HepG2 (cell line): ENCODE measurements at regions not wholly inside any gene's neighbourhood (a gene's known extent, or its start where the extent isn't known, plus 50 kb on each side); places are given as distances from the start of the nearest gene placed in this dataset.

Source experiments
- ATF1 ChIP-seq: IDR thresholded peaks from 2 replicates; pipeline ENCODE4 v1.6.1; 2016; ENCODE audit warnings: mild to moderate bottlenecking, control low read depth
- CTCF ChIP-seq: sonication (generic); formaldehyde crosslinking; IDR thresholded peaks from 2 replicates; pipeline ENCODE4 v1.5.0; 2020; ENCODE audit warnings: mild to moderate bottlenecking, missing genetic modification reagents, moderate library complexity
- EHMT2 ChIP-seq: fragments of 200-600 bp; sonication (generic); IDR thresholded peaks from 2 replicates; pipeline ENCODE4 v1.7.0; 2017; ENCODE audit warnings: antibody characterized with exemption, low read depth, low read length, borderline replicate concordance
- EZH2 ChIP-seq: conservative IDR thresholded peaks from 2 replicates; pipeline ENCODE4 v1.6.1; 2012; ENCODE audit warnings: mild to moderate bottlenecking, low read depth, low read length, moderate library complexity
- IKZF5 ChIP-seq: IDR thresholded peaks from 2 replicates; pipeline ENCODE4 v1.6.1; 2018; ENCODE audit warnings: missing genetic modification reagents, mild to moderate bottlenecking, missing compliant biosample characterization
- NCOA5 ChIP-seq: sonication (generic); formaldehyde crosslinking; IDR thresholded peaks from 2 replicates; pipeline ENCODE4 v1.4.0; 2020; ENCODE audit warnings: missing genetic modification reagents
- NFE2 ChIP-seq: sonication (generic); formaldehyde crosslinking; IDR thresholded peaks from 2 replicates; pipeline ENCODE4 v1.4.0; 2020; ENCODE audit warnings: missing genetic modification reagents
- RBAK ChIP-seq: sonication (generic); formaldehyde crosslinking; IDR thresholded peaks from 2 replicates; pipeline ENCODE4 v1.5.1; 2020; ENCODE audit warnings: mild to moderate bottlenecking, missing genetic modification reagents
- SRF ChIP-seq: IDR thresholded peaks from 2 replicates; pipeline ENCODE4 v1.6.1; 2011; ENCODE audit warnings: mild to moderate bottlenecking, low read depth, low read length, moderate library complexity
- ZBTB33 ChIP-seq: sonication (generic); formaldehyde crosslinking; IDR thresholded peaks from 2 replicates; pipeline ENCODE4 v1.4.0; 2020; ENCODE audit warnings: missing genetic modification reagents
- ZNF143 ChIP-seq: sonication (generic); formaldehyde crosslinking; IDR thresholded peaks from 2 replicates; pipeline ENCODE4 v1.4.0; 2020; ENCODE audit warnings: missing genetic modification reagents
- TF ChIP-seq, protein P1 (sequence below): sonication (generic); formaldehyde crosslinking; IDR thresholded peaks from 2 replicates; pipeline ENCODE4 v1.4.0; 2020; ENCODE audit warnings: mild to moderate bottlenecking, low read depth, missing genetic modification reagents
- TF ChIP-seq, protein P2 (sequence below): sonication (generic); formaldehyde crosslinking; IDR thresholded peaks from 2 replicates; pipeline ENCODE4 v1.4.0; 2020; ENCODE audit warnings: missing genetic modification reagents

GRCh38 chr9:11159318-11159862, 546.6 kb upstream of the PTPRD start:
- TF ChIP-seq CTCF (CRISPR knock-in tag) (no peak), EZH2 (no peak), RBAK (CRISPR knock-in tag) (no peak), ZNF143 (CRISPR knock-in tag) (no peak), EHMT2 (no peak), ZBTB33 (CRISPR knock-in tag) (no peak), IKZF5 (CRISPR knock-in tag) (no peak), SRF (no peak), NCOA5 (CRISPR knock-in tag) (no peak), NFE2 (no peak), ATF1 (CRISPR knock-in tag) (no peak)
- TF ChIP-seq, protein P1, sequence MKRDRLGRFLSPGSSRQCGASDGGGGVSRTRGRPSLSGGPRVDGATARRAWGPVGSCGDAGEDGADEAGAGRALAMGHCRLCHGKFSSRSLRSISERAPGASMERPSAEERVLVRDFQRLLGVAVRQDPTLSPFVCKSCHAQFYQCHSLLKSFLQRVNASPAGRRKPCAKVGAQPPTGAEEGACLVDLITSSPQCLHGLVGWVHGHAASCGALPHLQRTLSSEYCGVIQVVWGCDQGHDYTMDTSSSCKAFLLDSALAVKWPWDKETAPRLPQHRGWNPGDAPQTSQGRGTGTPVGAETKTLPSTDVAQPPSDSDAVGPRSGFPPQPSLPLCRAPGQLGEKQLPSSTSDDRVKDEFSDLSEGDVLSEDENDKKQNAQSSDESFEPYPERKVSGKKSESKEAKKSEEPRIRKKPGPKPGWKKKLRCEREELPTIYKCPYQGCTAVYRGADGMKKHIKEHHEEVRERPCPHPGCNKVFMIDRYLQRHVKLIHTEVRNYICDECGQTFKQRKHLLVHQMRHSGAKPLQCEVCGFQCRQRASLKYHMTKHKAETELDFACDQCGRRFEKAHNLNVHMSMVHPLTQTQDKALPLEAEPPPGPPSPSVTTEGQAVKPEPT = no peak
- TF ChIP-seq, protein P2, sequence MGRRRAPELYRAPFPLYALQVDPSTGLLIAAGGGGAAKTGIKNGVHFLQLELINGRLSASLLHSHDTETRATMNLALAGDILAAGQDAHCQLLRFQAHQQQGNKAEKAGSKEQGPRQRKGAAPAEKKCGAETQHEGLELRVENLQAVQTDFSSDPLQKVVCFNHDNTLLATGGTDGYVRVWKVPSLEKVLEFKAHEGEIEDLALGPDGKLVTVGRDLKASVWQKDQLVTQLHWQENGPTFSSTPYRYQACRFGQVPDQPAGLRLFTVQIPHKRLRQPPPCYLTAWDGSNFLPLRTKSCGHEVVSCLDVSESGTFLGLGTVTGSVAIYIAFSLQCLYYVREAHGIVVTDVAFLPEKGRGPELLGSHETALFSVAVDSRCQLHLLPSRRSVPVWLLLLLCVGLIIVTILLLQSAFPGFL (CRISPR knock-in tag) = no peak
